Left lung (tissue), 4 donors: ENCODE measurements at regions not wholly inside any gene's neighbourhood (a gene's known extent, or its start where the extent isn't known, plus 50 kb on each side); places are given as distances from the start of the nearest gene placed in this dataset.

Experiments used
- ATAC-seq: fragments of 200-7000 bp; cut with Tn5 transposase; one replicate; pipeline ENCODE4 v1.9.1; 2020; ENCODE audit warnings: moderate library complexity
- DNase-seq, 4 donors: peaks; one replicate each; pipeline ENCODE4 v3.0.0-alpha.2; 2013 to 2020
- H3K27ac ChIP-seq, 2 donors: fragments of 200-600 bp; sonication (generic) in 1 of 2; one replicate each; pipeline versions ENCODE4 v1.5.0 to v1.8.0; 2020 to 2021
- H3K27me3 ChIP-seq, 2 donors: fragments of 200-600 bp; sonication (generic) in 1 of 2; one replicate each; pipeline versions ENCODE4 v1.5.0 to v1.8.0; 2020 to 2021
- H3K36me3 ChIP-seq, 2 donors: fragments of 200-600 bp; sonication (generic) in 1 of 2; one replicate each; pipeline versions ENCODE4 v1.5.0 to v1.8.0; 2020 to 2021
- H3K4me1 ChIP-seq, 2 donors: fragments of 200-600 bp; one replicate each; pipeline ENCODE4 v1.8.0; 2021
- H3K4me3 ChIP-seq, 2 donors: fragments of 200-600 bp; sonication (generic) in 1 of 2; one replicate each; pipeline versions ENCODE4 v1.5.0 to v1.8.0; 2020 to 2021; ENCODE audit warnings: mild to moderate bottlenecking in 1 of 2
- H3K9me3 ChIP-seq, 2 donors: fragments of 200-600 bp; sonication (generic) in 1 of 2; one replicate each; pipeline versions ENCODE4 v1.5.0 to v1.8.0; 2020 to 2021
- CTCF ChIP-seq, 2 donors: fragments of 200-600 bp; sonication (generic) in 1 of 2; IDR thresholded peaks; one replicate each; pipeline versions ENCODE4 v1.5.0 to v1.8.0; 2021; ENCODE audit warnings: antibody characterized with exemption in 2 of 2
- intact Hi-C, 2 donors: fragments of 100-400 bp; cut with DNase I; formaldehyde crosslinking; loops; one replicate each; pipeline versions ENCODE4 v1.11.2 to v1.14.2; 2022
- donor health status: DM: no; HTN: yes; CAD: no.
- donor health status: DM: no; HTN: no; CAD: no.

- Histone ChIP-seq H3K27me3 (no peaks in the 10 kb centered on the region), H3K36me3 (no peaks in the 10 kb centered on the region), H3K27ac (no peak overlapping the region), H3K4me1 (no peaks in the 10 kb centered on the region), H3K4me3 (no peak overlapping the region), H3K9me3 (peaks cover 0 to 20% of the 10 kb centered on the region in 2 donors)
- ATAC-seq = no peak
- no peak for DNase-seq
- no peak for TF ChIP-seq CTCF (IDR thresholded peaks at IDR 0.05)
- intact Hi-C loops = no loop called here
Measured at GRCh38 chr5:105475401-105475800, 1912.8 kb upstream of the NUDT12 start.

- TF ChIP-seq CTCF (IDR thresholded peaks at IDR 0.05) = no peak
- Histone ChIP-seq H3K27ac (no peak overlapping the region), H3K4me3 (no peak overlapping the region), H3K36me3 (no peaks in the 10 kb centered on the region), H3K27me3 (no peaks in the 10 kb centered on the region), H3K9me3 (peaks cover 0 to 19% of the 10 kb centered on the region in 2 donors), H3K4me1 (no peaks in the 10 kb centered on the region)
- intact Hi-C loops = no loop called here
- no peak for ATAC-seq
- no peak for DNase-seq
Measured at GRCh38 chr5:105462377-105462776, 1899.8 kb upstream of the NUDT12 start.

- no peaks in the 10 kb centered on the region for H3K4me1 ChIP-seq
- ATAC-seq (no peak), DNase-seq (no peak)
- intact Hi-C loops = no loop called here
- no peak overlapping the region for H3K27ac ChIP-seq
- no peaks in the 10 kb centered on the region for H3K36me3 ChIP-seq
- no peaks in the 10 kb centered on the region for H3K27me3 ChIP-seq
- H3K4me3 ChIP-seq = no peak overlapping the region
- peaks cover 0 to 19% of the 10 kb centered on the region in 2 donors for H3K9me3 ChIP-seq
- TF ChIP-seq CTCF (IDR thresholded peaks at IDR 0.05) = no peak
Measured at GRCh38 chr5:105460721-105461120, 1898.1 kb upstream of the NUDT12 start.

GRCh38 chr5:105453216-105453807 is 1890.7 kb upstream of the NUDT12 start:
- Histone ChIP-seq H3K36me3 (no peaks in the 10 kb centered on the region), H3K27ac (no peak overlapping the region), H3K4me1 (no peaks in the 10 kb centered on the region), H3K27me3 (no peaks in the 10 kb centered on the region), H3K9me3 (peaks cover 0 to 13% of the 10 kb centered on the region in 2 donors), H3K4me3 (no peak overlapping the region)
- DNase-seq = no peak
- ATAC-seq = no peak
- intact Hi-C loops = no loop called here
- TF ChIP-seq CTCF (IDR thresholded peaks at IDR 0.05) = no peak

- Histone ChIP-seq H3K4me1 (no peaks in the 10 kb centered on the region), H3K9me3 (peaks cover 0 to 13% of the 10 kb centered on the region in 2 donors), H3K4me3 (no peak overlapping the region), H3K27ac (no peak overlapping the region), H3K36me3 (no peaks in the 10 kb centered on the region), H3K27me3 (no peaks in the 10 kb centered on the region)
- intact Hi-C loops = no loop called here
- DNase-seq (no peak), ATAC-seq (no peak)
- TF ChIP-seq CTCF (IDR thresholded peaks at IDR 0.05) = no peak
Measured at GRCh38 chr5:105448271-105448670, 1885.7 kb upstream of the NUDT12 start.
